Activated gamma-delta T cell treated with anti-CD3 and anti-CD28 coated beads, Interleukin-2, amount 50 U/mL, for 16 hours (primary cell): ENCODE measurements at regions not wholly inside any gene's neighbourhood (a gene's known extent, or its start where the extent isn't known, plus 50 kb on each side); places are given as distances from the start of the nearest gene placed in this dataset.
A peak's percentile ranks its signal among the peaks of the same experiment; 100 is the strongest.
"Not testable (repeated sequence)": the region's sequence is repeated elsewhere in the genome, so short reads cannot be mapped to it uniquely, and the experiment has no call there.

Experiments
- DNase-seq: peaks from one replicate; pipeline ENCODE4 v3.0.0-alpha.2; 2020; ENCODE audit warnings: low read depth

DNA sequence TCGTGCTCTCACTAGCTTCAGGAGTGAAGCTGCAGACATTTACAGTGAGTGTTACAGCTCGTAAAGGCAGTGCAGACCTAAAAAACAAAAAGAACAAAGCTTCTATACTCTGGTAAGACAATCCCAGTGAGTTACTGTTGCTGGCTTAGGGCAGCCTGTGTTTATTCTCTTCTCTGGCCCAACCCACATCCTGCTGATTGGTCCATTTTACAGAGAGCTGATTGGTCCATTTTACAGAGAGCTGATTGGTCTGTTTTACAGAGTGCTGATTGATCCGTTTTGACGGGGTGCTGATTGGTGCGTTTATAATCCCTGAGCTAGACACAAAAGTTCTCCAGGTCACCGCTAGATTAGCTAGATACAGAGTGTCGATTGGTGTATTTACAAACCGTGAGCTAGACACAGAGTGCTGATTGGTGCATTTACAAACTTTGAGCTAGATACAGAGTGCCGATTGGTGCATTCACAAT, 158.0 kb downstream of the KLRB1 start:
- DNase-seq: not testable (repeated sequence)

DNA sequence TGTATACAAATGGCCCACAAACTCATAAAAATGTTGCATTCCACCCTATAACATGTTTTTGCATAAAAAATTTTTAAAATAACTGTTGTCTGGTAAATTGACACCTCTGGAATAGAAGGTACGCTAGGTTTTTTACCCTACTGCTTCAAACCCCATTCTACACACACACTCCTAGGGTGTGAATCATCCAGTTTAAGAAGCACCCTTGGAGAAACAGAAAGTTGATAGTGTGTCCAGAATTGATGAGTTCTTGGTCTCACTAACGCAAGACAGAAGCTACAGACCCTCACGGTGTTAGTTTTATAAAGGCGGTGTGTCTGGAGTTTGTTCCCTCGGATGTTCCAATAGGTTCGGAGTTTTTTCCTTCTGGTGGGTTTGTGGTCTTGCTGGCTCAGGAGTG, 158.5 kb downstream of the KLRB1 start:
- DNase-seq: no peak

DNA sequence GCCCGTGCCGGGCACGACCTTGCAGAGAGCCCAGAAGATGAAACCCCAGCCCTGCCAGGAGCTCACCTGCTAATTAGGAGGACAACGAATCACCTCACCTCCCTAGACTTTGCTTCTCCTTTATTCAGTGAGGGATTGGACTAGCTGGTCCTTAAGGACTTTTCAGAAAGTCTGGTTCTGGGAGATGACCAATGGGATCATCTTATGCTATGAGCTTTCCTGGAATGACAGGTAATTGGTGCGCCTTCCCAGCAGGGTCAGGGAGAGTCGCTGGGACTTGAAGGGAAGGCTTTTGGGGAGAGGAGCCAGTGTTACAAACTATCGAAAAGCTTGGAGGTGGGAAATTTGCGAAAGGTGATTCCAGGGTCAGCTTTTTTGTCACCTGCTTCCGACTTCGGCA, 159.1 kb downstream of the KLRB1 start:
- DNase-seq: not testable (repeated sequence)

DNA sequence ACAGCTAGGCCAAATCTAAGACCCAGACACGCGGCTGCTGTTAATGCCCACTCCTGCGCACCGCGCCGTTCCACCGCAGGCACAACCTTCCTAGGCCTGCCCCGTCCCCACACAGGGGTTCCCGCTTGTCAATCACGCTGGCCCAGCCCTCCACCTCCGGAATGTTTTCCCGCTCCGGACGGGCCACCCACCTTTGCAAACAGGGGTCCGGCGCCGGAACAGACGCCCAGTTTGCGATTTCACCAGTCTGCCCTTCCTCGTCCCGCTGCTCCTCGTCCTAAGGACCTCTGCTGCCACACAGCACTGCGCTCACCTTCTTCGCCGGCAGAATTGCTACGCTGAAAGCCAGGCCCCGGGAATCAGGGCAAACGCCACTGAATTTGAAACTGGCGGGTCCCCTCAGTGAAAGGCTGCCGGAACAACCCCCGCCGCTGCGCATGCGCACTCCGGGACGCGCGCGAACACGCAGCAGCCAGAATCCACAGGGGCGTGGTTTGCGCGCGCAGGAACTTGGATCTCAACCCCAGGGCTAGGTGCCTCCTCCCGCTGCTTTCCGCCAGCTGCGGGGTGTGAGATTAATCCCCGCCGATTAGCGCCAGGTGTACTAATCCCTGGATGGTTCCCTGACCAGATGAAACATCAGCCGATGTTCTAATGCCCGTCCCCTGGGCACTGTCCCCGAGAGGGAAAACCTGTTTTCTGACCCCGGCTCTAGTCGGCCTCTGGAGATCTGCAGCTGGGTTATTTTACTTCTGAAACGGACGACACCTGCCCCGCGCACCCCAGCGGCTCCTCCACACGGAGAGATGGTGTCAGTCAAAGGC, 159.7 kb downstream of the KLRB1 start:
- peak; percentile 85 for DNase-seq

DNA sequence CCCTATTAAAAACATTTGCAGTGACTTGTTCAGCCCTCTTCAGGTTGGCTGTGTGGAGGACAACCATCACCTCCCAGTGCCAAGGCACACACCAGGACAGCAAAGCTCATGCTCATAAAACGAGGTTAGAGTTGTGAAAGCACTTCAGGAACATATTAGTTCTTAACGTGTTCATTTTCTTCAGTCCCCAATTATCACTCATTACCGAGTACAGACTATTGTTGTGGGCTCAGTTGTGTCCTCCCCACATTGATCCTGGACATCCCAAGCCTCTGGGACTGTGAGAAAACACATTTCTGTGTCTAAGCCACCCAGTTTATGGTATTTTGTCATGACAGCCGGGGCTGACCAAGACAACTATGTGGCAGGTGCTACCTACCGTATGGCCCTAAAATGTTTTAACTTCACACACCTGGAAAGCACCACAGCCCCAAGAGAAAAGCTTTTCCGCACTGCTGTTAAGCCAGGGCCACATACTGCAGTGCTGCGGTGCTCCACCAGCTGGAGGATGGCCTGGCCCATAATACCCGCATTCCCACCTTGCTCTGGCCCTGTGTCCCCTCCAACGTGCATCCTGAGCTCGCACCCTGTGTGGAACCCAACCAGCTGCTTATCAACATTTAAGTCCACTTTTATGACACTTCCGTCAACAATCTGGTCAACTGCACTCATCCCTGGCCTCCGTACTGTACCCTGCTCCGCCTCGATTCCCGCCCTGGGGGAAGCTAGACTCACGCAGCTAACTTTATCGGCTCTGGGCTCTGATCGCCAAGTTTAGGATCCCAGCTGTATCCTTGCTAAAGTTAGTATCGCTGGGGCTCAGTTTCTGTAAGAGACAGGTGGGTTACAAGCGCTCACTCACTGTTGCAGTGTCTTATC, 160.6 kb downstream of the KLRB1 start:
- DNase-seq: not testable (repeated sequence)

DNA sequence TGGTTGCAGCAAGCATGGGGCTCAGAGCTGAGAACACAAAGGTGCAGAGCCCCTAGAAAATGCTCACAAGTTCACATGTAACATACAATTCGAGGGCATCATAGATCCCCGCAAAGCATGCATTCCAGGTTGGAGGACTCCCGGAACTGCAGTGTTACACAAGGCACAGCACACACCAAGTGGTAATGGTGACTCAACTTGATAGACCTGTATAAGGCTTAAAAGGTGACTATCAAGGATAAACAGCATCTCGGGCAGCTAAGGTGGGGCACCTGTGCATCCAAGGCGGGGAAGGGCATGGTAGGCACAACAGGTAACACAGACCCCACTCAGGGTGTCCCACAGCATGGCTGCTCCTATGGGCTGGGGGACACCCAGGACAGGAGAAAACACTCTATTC, 167.3 kb downstream of the KLRB1 start:
- not testable (repeated sequence) for DNase-seq

DNA sequence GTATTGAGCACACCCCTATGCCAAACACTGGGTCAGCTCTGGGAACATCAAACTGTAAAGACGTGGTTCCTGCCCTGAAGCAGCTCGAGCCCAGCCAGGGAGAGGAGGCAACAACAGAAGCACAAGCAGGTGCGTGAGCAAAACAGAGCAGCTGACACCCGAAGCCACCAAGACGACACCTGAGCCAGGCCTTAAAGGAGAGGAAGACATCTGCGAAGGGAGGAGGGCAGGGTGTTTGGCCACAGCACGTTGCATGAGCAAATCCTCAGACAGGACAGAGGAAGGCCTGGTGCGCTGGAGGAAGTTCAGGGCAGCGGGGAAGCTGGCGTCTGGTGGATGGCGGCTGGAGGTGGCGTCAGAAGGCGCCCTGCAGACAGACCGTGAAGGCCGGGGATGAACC, 172.0 kb downstream of the KLRB1 start:
- not testable (repeated sequence) for DNase-seq

DNA sequence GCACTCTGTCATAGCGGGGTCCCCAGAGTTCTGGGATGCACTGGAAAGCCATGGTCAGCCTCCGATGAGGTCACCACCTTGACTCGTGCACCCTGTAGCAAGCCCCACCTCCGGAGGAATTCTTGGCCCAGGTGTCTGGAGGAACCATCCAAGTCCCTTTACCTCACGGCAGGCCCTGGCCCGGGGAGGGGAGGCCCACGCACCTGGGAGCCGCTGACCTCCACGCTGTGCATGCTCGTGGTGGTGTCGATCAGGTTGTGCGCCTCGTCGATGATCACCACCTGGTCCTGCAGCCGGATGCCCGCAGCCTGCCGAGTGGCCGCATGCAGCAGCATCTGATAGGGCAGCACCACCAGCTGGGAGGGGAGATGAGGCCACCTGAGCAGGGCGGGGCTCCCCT, 177.3 kb downstream of the KLRB1 start:
- not testable (repeated sequence) for DNase-seq

DNA sequence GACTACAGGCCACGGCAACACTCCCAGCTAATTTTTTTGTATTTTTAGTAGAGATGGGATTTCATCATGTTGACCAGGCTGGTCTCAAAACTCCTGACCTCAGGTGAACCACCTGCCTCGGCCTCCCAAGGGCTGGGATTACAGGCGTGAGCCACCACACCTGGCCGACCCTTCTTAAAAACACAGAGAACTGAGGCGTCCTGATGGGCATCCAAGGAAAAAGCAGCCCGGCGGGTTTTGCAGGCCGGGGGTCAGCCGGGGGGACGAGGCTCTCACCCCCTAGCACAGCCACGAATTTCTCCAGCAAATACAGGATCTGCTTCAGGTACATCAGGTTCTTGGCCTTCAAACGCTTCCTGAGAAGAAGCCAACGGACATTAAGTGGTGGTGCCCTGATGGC, 178.9 kb downstream of the KLRB1 start:
- not testable (repeated sequence) for DNase-seq

DNA sequence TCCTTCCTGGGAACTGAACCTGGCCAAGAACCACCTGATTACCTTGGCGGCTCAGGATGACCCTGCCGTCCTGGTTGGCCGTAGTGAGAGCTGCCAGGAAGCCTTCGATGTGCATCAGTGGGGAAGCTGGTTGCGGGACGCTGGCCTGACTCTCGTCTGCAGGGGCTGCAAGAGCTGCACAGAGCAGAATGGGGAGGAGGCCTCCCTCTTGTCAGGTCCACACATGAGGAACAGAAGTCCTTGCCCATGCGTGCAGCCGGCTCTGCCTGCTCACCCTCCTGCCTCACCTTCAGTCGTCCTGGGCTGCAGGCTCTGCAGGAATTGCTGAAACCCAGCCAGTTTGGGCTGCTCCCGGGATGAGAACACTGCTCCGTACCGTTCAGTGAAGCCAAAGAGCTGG, 182.3 kb downstream of the KLRB1 start:
- DNase-seq: not testable (repeated sequence)

DNA sequence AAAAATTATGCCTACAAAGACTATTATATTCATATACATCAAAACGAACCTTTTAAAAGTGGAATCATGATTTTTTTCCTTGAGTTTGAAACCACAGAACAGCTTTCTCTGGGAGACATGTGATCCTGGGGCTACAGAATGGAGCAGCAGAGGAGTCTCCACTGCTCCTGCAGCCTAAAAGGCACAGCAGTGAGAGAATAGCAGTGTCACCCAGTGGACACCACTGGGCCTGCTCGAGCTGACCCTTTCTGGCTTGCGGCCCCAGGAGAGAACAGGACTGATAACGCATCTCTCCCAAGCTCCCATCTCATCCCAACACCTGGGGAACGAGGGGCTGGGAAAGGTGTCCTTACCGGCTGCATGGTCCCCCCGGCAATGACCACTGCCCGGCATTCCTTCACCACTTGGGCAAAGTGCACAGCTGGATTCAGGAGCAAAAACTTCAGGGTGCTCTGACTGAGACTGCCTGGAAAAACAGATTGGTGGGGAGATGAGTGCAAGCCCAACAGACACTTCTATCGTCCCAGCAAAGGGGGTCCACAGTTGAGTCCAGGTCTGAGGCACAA, 183.5 kb downstream of the KLRB1 start:
- DNase-seq: not testable (repeated sequence)

DNA sequence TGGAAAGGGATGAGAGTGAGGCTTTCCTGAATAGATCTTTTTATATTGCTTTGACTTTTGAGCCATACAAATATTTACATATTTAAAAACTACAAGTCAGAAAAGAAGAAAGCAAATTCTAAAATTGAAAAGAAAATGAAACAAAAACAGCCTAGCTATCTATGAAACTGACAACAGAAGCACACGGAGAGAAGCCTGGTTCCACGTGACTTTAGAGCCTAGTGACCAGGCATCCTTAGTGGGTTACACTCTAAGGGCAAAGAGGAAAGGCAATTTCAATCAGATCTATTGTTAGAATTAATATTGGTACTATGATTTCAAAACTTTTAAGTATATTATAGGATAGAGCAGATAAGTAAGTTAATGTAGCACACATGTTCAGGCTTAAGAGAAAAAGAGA, 185.0 kb downstream of the KLRB1 start:
- DNase-seq: not testable (repeated sequence)

DNA sequence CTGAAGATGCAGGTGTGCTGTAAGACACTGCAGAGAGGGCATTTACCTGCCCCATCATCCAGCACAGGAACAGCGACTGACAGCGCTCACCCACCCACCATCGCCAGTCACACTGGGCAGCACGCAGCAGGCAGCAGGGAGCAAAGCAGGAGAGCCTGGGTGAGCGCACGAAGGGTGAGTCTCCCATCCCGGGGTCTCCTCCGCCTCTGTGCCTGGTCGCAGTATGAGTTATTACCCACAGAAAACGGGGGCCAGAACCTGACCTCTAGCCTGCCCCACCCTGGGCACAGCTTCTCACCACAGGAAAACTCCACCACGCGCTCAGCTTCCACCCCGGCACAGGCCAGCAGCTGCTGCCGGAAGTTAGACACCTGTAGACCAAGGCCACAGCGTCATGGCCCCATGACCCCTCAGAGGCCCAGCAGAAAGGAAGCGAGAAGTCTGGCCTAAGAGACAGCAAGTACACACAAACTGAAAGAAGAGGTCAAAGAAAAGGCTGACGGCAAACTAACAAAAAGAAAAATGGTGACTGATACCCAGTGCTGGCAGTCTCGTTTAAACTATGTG, 186.1 kb downstream of the KLRB1 start:
- DNase-seq: not testable (repeated sequence)

DNA sequence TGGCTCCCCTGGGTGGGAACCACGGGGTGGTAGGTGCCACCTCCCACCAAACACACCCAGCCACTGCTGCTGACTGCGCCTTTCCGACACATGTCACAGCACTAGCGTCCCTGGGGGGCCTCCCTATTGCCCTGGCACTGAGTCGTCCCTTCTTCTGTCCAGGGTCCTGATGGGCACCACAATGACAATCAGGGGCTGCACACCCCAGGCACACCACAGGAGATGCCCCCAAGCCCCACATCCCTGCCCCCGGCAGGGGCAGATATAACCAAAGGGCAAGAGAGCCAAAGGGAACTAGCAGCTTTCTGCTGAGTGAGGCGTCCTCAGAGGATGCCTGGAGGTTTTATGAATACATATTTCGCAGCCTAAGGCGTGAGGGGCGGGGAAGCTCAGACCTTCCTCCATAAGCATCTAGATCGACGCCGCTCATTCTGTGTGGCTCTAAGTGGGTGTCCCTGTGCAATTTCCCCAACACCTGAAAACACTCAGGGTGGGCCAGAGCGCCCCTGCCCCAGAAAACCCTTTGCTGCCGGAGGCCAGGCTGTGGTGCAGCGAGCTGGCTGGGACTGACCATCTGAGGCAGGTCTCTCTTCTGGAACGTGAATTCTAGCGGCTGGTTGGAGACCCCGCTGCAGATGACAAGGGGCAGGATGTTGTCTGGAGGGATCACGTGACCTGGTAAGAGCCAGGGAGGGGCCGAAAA, 186.7 kb downstream of the KLRB1 start:
- not testable (repeated sequence) for DNase-seq

DNA sequence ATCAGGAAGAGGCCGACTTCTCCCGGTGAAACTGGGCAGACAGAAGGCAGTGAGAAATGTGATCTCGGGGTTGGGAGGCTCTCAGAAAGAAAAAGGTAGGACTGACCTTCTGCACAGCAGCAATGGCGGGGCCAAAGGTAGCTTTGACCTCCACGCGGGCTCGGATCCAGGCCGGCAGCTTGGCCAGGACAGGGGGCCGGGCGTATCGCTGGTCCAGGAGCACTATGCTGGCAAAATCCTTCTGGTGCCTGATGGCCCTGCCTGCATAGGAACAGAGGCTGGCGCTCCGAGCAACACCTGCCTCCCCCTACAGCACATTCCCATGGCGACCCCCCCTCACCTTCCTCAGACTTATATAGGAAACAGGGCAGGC, 189.1 kb downstream of the KLRB1 start:
- not testable (repeated sequence) for DNase-seq

DNA sequence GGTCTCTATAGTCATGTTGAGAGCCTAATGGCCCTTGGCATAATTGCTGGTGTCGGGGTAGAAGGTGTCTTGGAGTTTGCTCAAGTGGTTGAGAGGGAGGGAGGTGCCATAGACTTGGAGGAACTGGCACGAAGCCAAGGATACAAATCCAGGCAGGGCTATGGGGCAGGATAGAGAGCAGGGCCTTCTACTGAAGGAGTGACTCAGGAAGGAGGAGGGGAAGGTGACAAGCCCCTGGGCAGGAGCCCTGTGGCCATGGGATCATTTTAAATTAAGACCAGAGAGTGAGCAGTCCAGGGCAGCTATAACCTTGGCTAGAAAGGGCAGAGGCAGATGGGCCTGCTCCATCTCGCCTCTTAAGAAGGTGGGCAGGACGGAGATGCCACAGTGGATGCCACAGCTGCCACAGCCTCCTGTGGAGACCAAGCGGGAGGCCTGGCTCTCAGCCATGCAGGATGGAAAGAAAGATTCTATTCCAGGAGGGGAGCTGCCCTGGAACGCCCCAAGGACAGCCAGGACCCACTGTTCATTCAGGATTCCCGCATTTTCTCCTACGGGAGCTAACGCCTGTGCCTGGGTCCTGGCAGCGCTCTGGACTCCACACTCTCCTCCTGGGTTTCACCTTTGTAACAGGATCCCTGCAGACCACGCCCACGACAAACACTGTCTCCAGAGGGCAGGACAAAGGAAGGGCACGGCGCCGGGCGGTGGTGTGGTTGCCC, 189.6 kb downstream of the KLRB1 start:
- not testable (repeated sequence) for DNase-seq

DNA sequence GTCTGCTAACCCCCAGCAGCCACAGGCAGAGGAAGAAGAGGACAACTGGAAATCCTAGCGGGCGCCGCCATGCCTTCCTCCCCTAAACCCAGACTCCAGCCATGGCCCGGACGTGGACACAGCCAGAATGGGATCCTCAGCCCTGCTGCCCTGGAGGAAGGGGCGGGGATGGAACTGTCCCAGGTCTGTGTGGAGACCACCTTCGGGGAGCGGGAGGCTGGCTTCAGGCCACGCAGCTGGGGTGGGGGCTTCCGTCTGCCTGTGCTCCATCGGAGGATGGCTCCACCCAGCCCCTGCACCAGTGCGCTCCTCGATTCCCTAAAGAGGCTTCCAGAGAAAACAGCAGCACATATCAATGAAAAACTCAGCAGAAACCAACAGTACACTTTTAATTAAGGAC, 190.4 kb downstream of the KLRB1 start:
- DNase-seq: not testable (repeated sequence)

DNA sequence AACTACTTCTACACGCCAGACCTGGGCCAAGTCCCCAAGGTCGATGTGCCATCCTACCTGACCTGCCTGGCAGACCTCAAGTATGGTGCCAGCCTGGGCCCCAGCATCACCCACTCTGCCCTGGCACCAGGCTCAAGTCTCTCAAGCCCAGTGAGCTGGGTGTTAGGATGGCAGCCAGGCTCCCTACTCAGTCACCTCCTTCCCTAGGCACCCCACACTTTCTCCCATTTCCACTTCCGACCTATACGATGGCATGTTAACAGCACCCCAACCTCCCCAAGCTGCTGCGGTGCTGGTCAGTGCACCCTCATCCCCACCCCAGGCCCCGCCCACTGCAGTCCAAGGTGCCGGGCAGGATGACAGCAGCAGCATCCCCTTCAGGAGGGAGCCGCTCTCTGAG, 191.4 kb downstream of the KLRB1 start:
- DNase-seq: not testable (repeated sequence)

DNA sequence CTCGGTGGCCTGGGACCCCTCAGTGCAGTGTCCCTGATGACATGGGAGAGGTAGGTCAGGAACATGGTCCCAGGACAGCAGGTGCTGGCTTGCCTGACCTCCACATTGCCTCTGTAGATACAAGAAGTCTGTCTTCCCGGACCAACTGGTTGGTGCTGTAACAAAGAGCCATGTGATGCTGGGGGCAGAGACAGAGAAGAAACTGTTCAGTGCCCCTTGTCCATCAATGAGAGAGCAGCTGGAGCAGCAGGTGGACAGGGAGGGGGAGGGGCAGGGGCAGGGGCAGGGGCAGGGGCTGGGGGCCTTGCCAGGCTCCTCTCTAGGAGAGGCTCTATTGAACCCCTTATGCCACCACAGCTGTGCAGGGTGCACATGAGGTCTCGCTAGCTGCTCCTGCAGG, 191.8 kb downstream of the KLRB1 start:
- not testable (repeated sequence) for DNase-seq

DNA sequence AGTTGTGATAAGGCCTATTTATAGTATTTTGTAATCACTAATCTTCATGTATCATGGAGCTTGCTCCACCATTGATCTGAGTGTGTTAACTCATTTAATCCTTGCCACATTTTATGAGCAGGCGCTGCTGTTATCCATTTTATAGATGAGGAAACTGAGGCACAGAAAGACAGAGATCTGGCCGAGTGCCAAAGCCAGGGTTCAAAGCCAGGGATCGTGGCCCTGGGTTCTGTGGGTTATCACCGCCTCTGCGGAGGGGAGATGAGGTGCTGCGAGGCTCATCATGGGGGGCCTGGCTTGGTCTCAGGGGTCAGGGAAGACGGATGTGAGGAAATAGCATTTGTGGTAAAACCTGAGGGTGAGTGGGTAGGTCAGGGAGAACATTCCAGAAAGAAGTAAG, 193.9 kb downstream of the KLRB1 start:
- DNase-seq: not testable (repeated sequence)

DNA sequence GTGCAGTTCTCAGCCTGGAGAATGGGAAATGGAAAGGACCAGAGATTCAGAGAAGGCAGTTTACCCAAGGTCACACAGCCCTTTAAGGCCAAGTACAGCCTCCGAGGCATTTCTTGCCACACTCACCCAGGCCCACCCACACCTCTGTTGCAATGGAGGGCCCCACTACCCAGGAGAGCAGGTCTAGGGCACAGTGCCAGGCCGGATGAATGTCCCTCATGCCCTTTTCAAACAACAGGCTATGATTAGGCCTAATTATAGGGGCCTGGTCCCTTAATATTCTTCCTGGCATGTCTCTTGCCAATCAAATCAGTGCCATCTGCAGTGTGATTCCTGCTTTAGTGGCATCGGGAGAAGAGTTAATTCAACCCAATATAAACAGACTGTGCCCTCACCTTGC, 195.3 kb downstream of the KLRB1 start:
- DNase-seq: not testable (repeated sequence)
